Erythroblast (primary cell): ENCODE measurements at regions not wholly inside any gene's neighbourhood (a gene's known extent, or its start where the extent isn't known, plus 50 kb on each side); places are given as distances from the start of the nearest gene placed in this dataset.

Source experiments
- DNase-seq, 2 experiments: peaks; one replicate each; lab custom pipeline; 2025; lab: John Stamatoyannopoulos, UW
- GATA1 ChIP-seq: IDR thresholded peaks from 2 replicates; pipeline ENCODE4 v1.6.1; 2011; ENCODE audit warnings: low read depth, mild to moderate bottlenecking, control low read depth, low read length, moderate library complexity
- POLR2A ChIP-seq: IDR thresholded peaks from 2 replicates; pipeline ENCODE4 v1.6.1; 2011; ENCODE audit warnings: mild to moderate bottlenecking, low read length

GRCh38 chr11:127766734-127767133, 766.2 kb upstream of the KIRREL3 start:
- TF ChIP-seq POLR2A (no peak), GATA1 (no peak)
- DNase-seq: no peak

GRCh38 chr11:127738771-127739286, 738.3 kb upstream of the KIRREL3 start:
- TF ChIP-seq GATA1 (no peak), POLR2A (no peak)
- DNase-seq: no peak

- DNase-seq: no peak
Observed at GRCh38 chr11:127737499-127737898, 736.9 kb upstream of the KIRREL3 start.

GRCh38 chr11:127733552-127733951, 733.0 kb upstream of the KIRREL3 start:
- TF ChIP-seq POLR2A (no peak), GATA1 (no peak)
- DNase-seq: peak; percentile 23 to 67

More at GRCh38 chr11:127737499-127737898, 736.9 kb upstream of the KIRREL3 start:
- TF ChIP-seq POLR2A (no peak), GATA1 (no peak)

- no peak for TF ChIP-seq GATA1
- no peak for TF ChIP-seq POLR2A
- DNase-seq: no peak
Observed at GRCh38 chr11:127726367-127726766, 725.8 kb upstream of the KIRREL3 start.

- TF ChIP-seq GATA1: no peak
- TF ChIP-seq POLR2A: no peak
- no peak for DNase-seq
Observed at GRCh38 chr11:127723714-127724113, 723.1 kb upstream of the KIRREL3 start.

GRCh38 chr11:127713226-127713625, 712.7 kb upstream of the KIRREL3 start:
- no peak for DNase-seq
- TF ChIP-seq GATA1 (no peak), POLR2A (no peak)

- no peak for DNase-seq
- TF ChIP-seq GATA1: no peak
Observed at GRCh38 chr11:127711748-127712147, 711.2 kb upstream of the KIRREL3 start.

- no peak for DNase-seq
- TF ChIP-seq POLR2A: no peak
- no peak for TF ChIP-seq GATA1
Observed at GRCh38 chr11:127710831-127711230, 710.3 kb upstream of the KIRREL3 start.

GRCh38 chr11:127709960-127710359, 709.4 kb upstream of the KIRREL3 start:
- TF ChIP-seq POLR2A: no peak
- TF ChIP-seq GATA1: no peak
- no peak for DNase-seq

GRCh38 chr11:127693686-127694085, 693.1 kb upstream of the KIRREL3 start:
- TF ChIP-seq GATA1 (no peak), POLR2A (no peak)
- DNase-seq: no peak

GRCh38 chr11:127683321-127683720, 682.8 kb upstream of the KIRREL3 start:
- DNase-seq: no peak
- TF ChIP-seq POLR2A: no peak
- TF ChIP-seq GATA1: no peak

GRCh38 chr11:127679816-127680545, 679.4 kb upstream of the KIRREL3 start:
- TF ChIP-seq GATA1 (no peak), POLR2A (no peak)
- no peak for DNase-seq

GRCh38 chr11:127678631-127679030, 678.1 kb upstream of the KIRREL3 start:
- DNase-seq: no peak
- TF ChIP-seq POLR2A (no peak), GATA1 (no peak)

- TF ChIP-seq POLR2A (no peak), GATA1 (no peak)
- DNase-seq: no peak
Observed at GRCh38 chr11:127677660-127678425, 677.3 kb upstream of the KIRREL3 start.
